Fibroblast of lung (primary cell): ENCODE measurements at regions not wholly inside any gene's neighbourhood (a gene's known extent, or its start where the extent isn't known, plus 50 kb on each side); places are given as distances from the start of the nearest gene placed in this dataset.

Experiments used
- DNase-seq, 2 donors: peaks; one replicate each; pipeline versions ENCODE4 v3.0.0 to v3.0.0-alpha.2; 2010; ENCODE audit warnings: low read depth in 2 of 2
- H2AFZ ChIP-seq: 2 replicates; pipeline ENCODE4 v1.5.1; 2012; ENCODE audit warnings: low read length, control low read depth, inconsistent platforms
- H3K27ac ChIP-seq: 2 replicates; pipeline ENCODE4 v1.5.1; 2011; ENCODE audit warnings: low read length, control low read depth; ENCODE audit not compliant: insufficient read depth
- H3K27me3 ChIP-seq: 2 replicates; pipeline ENCODE4 v1.5.1; 2011; ENCODE audit warnings: mild to moderate bottlenecking, low read length; ENCODE audit not compliant: control insufficient read depth, insufficient read depth
- H3K36me3 ChIP-seq: 2 replicates; pipeline ENCODE4 v1.5.1; 2011; ENCODE audit warnings: low read length; ENCODE audit not compliant: control insufficient read depth, insufficient read depth
- H3K4me1 ChIP-seq: 2 replicates; pipeline ENCODE4 v1.5.1; 2011; ENCODE audit warnings: low read length; ENCODE audit not compliant: control insufficient read depth, insufficient read depth; ENCODE audit errors: extremely low read depth
- H3K4me2 ChIP-seq: 2 replicates; pipeline ENCODE4 v1.5.1; 2011; ENCODE audit warnings: low read length, control low read depth; ENCODE audit not compliant: insufficient read depth; ENCODE audit errors: extremely low read depth
- H3K4me3 ChIP-seq, 4 experiments: fragments of 200-600 bp in 1 of 4; sonication (generic) in 1 of 4; replicated peaks in 1 of 4; 2 replicates each; pipeline ENCODE4 v1.5.1; 2011 to 2016; ENCODE audit warnings: low read length in 4 of 4, low read depth in 3 of 4, mild to moderate bottlenecking in 3 of 4, control low read depth in 2 of 4, inconsistent platforms in 1 of 4, mixed read lengths in 1 of 4; ENCODE audit not compliant: insufficient read depth in 1 of 4; ENCODE audit errors: control extremely low read depth in 1 of 4
- H3K79me2 ChIP-seq: 2 replicates; pipeline ENCODE4 v1.5.1; 2012; ENCODE audit warnings: mild to moderate bottlenecking, low read length, inconsistent platforms; ENCODE audit not compliant: control insufficient read depth, insufficient read depth
- H3K9ac ChIP-seq: 2 replicates; pipeline ENCODE4 v1.5.1; 2011; ENCODE audit warnings: mild to moderate bottlenecking, low read length, control low read depth; ENCODE audit not compliant: insufficient read depth
- H3K9me3 ChIP-seq: 2 replicates; pipeline ENCODE4 v1.5.1; 2012; ENCODE audit warnings: low read depth, low read length; ENCODE audit not compliant: control insufficient read depth, insufficient read depth
- H4K20me1 ChIP-seq: 2 replicates; pipeline ENCODE4 v1.5.1; 2011; ENCODE audit warnings: low read length; ENCODE audit not compliant: control insufficient read depth, insufficient read depth; ENCODE audit errors: extremely low read depth
- CTCF ChIP-seq, 2 donors: IDR thresholded peaks in 1 of 2; conservative IDR thresholded peaks in 1 of 2; 1 replicate in 1 of 2; 2 replicates in 1 of 2; pipeline ENCODE4 v1.5.1; 2011 to 2012; ENCODE audit warnings: low read length in 2 of 2, control low read depth in 1 of 2, inconsistent platforms in 1 of 2, low read depth in 1 of 2, mild to moderate bottlenecking in 1 of 2
- EZH2 ChIP-seq: IDR thresholded peaks from 2 replicates; pipeline ENCODE4 v1.5.1; 2012; ENCODE audit warnings: low read length, control low read depth, mild to moderate bottlenecking; ENCODE audit errors: missing control alignments

- DNase-seq, result no peak
- no peak overlapping the region for H3K9ac ChIP-seq
- H2AFZ ChIP-seq, result no peak overlapping the region
- no peak overlapping the region for H3K4me2 ChIP-seq
- no peaks in the 10 kb centered on the region for H4K20me1 ChIP-seq
- H3K27me3 ChIP-seq, result peaks cover 9% of the 10 kb centered on the region
- no peaks in the 10 kb centered on the region for H3K36me3 ChIP-seq
- TF ChIP-seq EZH2, result no peak
- TF ChIP-seq CTCF (conservative IDR thresholded peaks at IDR 0.05 in 1 of 2, IDR thresholded peaks at IDR 0.05 in 1 of 2; ENCODE audit: low read depth in 1 of 2, low read length in 2 of 2), result no peak
- H3K79me2 ChIP-seq, result no peaks in the 10 kb centered on the region
- no peak overlapping the region for H3K4me3 ChIP-seq
- H3K4me1 ChIP-seq, result no peaks in the 10 kb centered on the region
- H3K9me3 ChIP-seq, result no peaks in the 10 kb centered on the region
- H3K27ac ChIP-seq, result no peak overlapping the region
Observed at GRCh38 chr5:172577267-172577909, 63.7 kb upstream of the NEURL1B start.

- H3K27me3 ChIP-seq, result peaks cover 14% of the 10 kb centered on the region
Observed at GRCh38 chr5:172575816-172576545, 65.1 kb upstream of the NEURL1B start.

GRCh38 chr5:172575416-172575815 is 65.6 kb upstream of the NEURL1B start:
- peaks cover 15% of the 10 kb centered on the region for H3K27me3 ChIP-seq
- no peak overlapping the region for H3K27ac ChIP-seq
- no peak for DNase-seq
- H3K9ac ChIP-seq, result no peak overlapping the region
- H3K36me3 ChIP-seq, result no peaks in the 10 kb centered on the region
- no peaks in the 10 kb centered on the region for H3K79me2 ChIP-seq
- H3K4me2 ChIP-seq, result no peak overlapping the region
- H3K9me3 ChIP-seq, result no peaks in the 10 kb centered on the region
- TF ChIP-seq CTCF (conservative IDR thresholded peaks at IDR 0.05 in 1 of 2, IDR thresholded peaks at IDR 0.05 in 1 of 2; ENCODE audit: low read depth in 1 of 2, low read length in 2 of 2), result no peak
- no peak for TF ChIP-seq EZH2
- no peaks in the 10 kb centered on the region for H4K20me1 ChIP-seq
- no peak overlapping the region for H3K4me3 ChIP-seq
- no peaks in the 10 kb centered on the region for H3K4me1 ChIP-seq
- no peak overlapping the region for H2AFZ ChIP-seq

More at GRCh38 chr5:172575816-172576545, 65.1 kb upstream of the NEURL1B start:
- Histone ChIP-seq H4K20me1 (no peaks in the 10 kb centered on the region), H3K4me2 (no peak overlapping the region), H2AFZ (no peak overlapping the region), H3K4me3 (no peak overlapping the region), H3K27ac (no peak overlapping the region), H3K4me1 (no peaks in the 10 kb centered on the region), H3K79me2 (no peaks in the 10 kb centered on the region), H3K36me3 (no peaks in the 10 kb centered on the region), H3K9ac (no peak overlapping the region), H3K9me3 (no peaks in the 10 kb centered on the region)
- no peak for TF ChIP-seq EZH2
- TF ChIP-seq CTCF (conservative IDR thresholded peaks at IDR 0.05 in 1 of 2, IDR thresholded peaks at IDR 0.05 in 1 of 2; ENCODE audit: low read depth in 1 of 2, low read length in 2 of 2), result no peak
- DNase-seq, result no peak
